NCI-H1930 (cell line): ENCODE measurements at regions not wholly inside any gene's neighbourhood (a gene's known extent, or its start where the extent isn't known, plus 50 kb on each side); places are given as distances from the start of the nearest gene placed in this dataset.

Source experiments
- DNase-seq, 2 experiments: peaks; one replicate each; lab custom pipeline; 2025; lab: John Stamatoyannopoulos, UW

GRCh38 chr11:69348414-69349235 lies 54.7 kb downstream of the MYEOV start:
- DNase-seq: no peak

GRCh38 chr11:69350040-69350439 lies 56.1 kb downstream of the MYEOV start:
- no peak for DNase-seq

GRCh38 chr11:69350596-69350995 lies 56.6 kb downstream of the MYEOV start:
- no peak for DNase-seq

GRCh38 chr11:69351460-69351859 lies 57.5 kb downstream of the MYEOV start:
- DNase-seq: no peak

- DNase-seq: no peak
Observed at GRCh38 chr11:69352166-69352565, 58.2 kb downstream of the MYEOV start.

GRCh38 chr11:69352715-69353319 lies 58.9 kb downstream of the MYEOV start:
- no peak for DNase-seq

GRCh38 chr11:69353696-69354544 lies 60.0 kb downstream of the MYEOV start:
- DNase-seq: no peak

- DNase-seq: no peak
Observed at GRCh38 chr11:69354545-69354897, 60.6 kb downstream of the MYEOV start.

- DNase-seq: no peak
Observed at GRCh38 chr11:69355346-69355940, 61.5 kb downstream of the MYEOV start.

GRCh38 chr11:69355959-69356702 lies 62.2 kb downstream of the MYEOV start:
- DNase-seq: no peak

GRCh38 chr11:69356703-69357457 lies 62.9 kb downstream of the MYEOV start:
- no peak for DNase-seq

- DNase-seq: no peak
Observed at GRCh38 chr11:69357458-69358397, 63.8 kb downstream of the MYEOV start.

GRCh38 chr11:69358398-69359020 lies 64.6 kb downstream of the MYEOV start:
- no peak for DNase-seq

- no peak for DNase-seq
Observed at GRCh38 chr11:69359735-69360480, 66.0 kb downstream of the MYEOV start.

GRCh38 chr11:69360606-69361005 lies 66.7 kb downstream of the MYEOV start:
- DNase-seq: no peak

GRCh38 chr11:69361048-69361447 lies 67.1 kb downstream of the MYEOV start:
- DNase-seq: no peak

- no peak for DNase-seq
Observed at GRCh38 chr11:69361466-69361865, 67.5 kb downstream of the MYEOV start.

GRCh38 chr11:69362315-69362714 lies 68.4 kb downstream of the MYEOV start:
- no peak for DNase-seq

GRCh38 chr11:69364921-69365320 lies 71.0 kb downstream of the MYEOV start:
- no peak for DNase-seq
